H4 (cell line): ENCODE measurements at regions not wholly inside any gene's neighbourhood (a gene's known extent, or its start where the extent isn't known, plus 50 kb on each side); places are given as distances from the start of the nearest gene placed in this dataset.
"Not testable (repeated sequence)": the region's sequence is repeated elsewhere in the genome, so short reads cannot be mapped to it uniquely, and the experiment has no call there.

Source experiments
- DNase-seq: peaks from one replicate; pipeline ENCODE4 v3.0.0-alpha.2; 2015; ENCODE audit warnings: low spot score

- no peak for DNase-seq
Measured at GRCh38 chrX:121298499-121298898, 251.1 kb downstream of the GLUD2 start.

GRCh38 chrX:121301356-121301755 is 253.9 kb downstream of the GLUD2 start:
- no peak for DNase-seq

GRCh38 chrX:121301822-121302221 is 254.4 kb downstream of the GLUD2 start:
- no peak for DNase-seq

- no peak for DNase-seq
Measured at GRCh38 chrX:121307449-121307848, 260.0 kb downstream of the GLUD2 start.

- peak; percentile 61 for DNase-seq
Measured at GRCh38 chrX:121308276-121308805, 260.9 kb downstream of the GLUD2 start.

- DNase-seq = no peak
Measured at GRCh38 chrX:121310820-121311219, 263.4 kb downstream of the GLUD2 start.

- no peak for DNase-seq
Measured at GRCh38 chrX:121320441-121320840, 273.0 kb downstream of the GLUD2 start.

- no peak for DNase-seq
Measured at GRCh38 chrX:121322159-121322558, 274.7 kb downstream of the GLUD2 start.

GRCh38 chrX:121323337-121323736 is 275.9 kb downstream of the GLUD2 start:
- no peak for DNase-seq

GRCh38 chrX:121333942-121334341 is 286.5 kb downstream of the GLUD2 start:
- DNase-seq = no peak

GRCh38 chrX:121336831-121337421 is 289.5 kb downstream of the GLUD2 start:
- DNase-seq = no peak

- no peak for DNase-seq
Measured at GRCh38 chrX:121337816-121338215, 290.4 kb downstream of the GLUD2 start.

GRCh38 chrX:121349263-121349662 is 301.9 kb downstream of the GLUD2 start:
- no peak for DNase-seq

- no peak for DNase-seq
Measured at GRCh38 chrX:121356139-121356849, 308.9 kb downstream of the GLUD2 start.

- no peak for DNase-seq
Measured at GRCh38 chrX:121356850-121357171, 309.4 kb downstream of the GLUD2 start.

- no peak for DNase-seq
Measured at GRCh38 chrX:121360280-121360679, 312.9 kb downstream of the GLUD2 start.

- no peak for DNase-seq
Measured at GRCh38 chrX:121365572-121366161, 318.3 kb downstream of the GLUD2 start.

- DNase-seq = no peak
Measured at GRCh38 chrX:121374471-121374870, 327.1 kb downstream of the GLUD2 start.

- DNase-seq = not testable (repeated sequence)
Measured at GRCh38 chrX:121381915-121382314, 334.5 kb downstream of the GLUD2 start.

- DNase-seq = peak; percentile 3
Measured at GRCh38 chrX:121389976-121390714, 342.7 kb downstream of the GLUD2 start.

- no peak for DNase-seq
Measured at GRCh38 chrX:121405826-121406225, 358.4 kb downstream of the GLUD2 start.

- DNase-seq = no peak
Measured at GRCh38 chrX:121407627-121408026, 360.2 kb downstream of the GLUD2 start.
